ENCODE measurements at regions not wholly inside any gene's neighbourhood (a gene's known extent, or its start where the extent isn't known, plus 50 kb on each side); places are given as distances from the start of the nearest gene placed in this dataset.

DNA sequence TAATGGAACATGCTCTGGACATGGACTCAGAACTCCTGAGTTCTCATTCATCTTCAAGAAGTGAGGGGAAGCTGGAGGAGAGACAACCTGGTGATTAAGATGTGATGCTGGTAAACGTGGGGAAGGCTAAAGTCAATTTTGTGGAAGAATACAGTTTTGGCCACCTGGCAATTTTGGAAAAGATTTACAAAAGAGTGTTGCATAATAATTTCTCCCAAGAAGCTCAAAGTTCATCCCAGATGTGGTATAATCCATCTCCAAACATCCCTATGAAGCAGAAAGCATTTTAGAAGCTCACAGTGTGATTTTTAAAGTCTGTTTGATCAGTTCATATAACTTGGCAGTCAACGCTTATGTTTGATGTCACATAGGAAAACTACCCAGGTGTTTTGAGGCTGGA is 208.7 kb downstream of the LMX1A start:
- no peak overlapping the region for H3K4me3 ChIP-seq (ENCODE audit: low read depth, low read length)
- TF ChIP-seq, protein P1, sequence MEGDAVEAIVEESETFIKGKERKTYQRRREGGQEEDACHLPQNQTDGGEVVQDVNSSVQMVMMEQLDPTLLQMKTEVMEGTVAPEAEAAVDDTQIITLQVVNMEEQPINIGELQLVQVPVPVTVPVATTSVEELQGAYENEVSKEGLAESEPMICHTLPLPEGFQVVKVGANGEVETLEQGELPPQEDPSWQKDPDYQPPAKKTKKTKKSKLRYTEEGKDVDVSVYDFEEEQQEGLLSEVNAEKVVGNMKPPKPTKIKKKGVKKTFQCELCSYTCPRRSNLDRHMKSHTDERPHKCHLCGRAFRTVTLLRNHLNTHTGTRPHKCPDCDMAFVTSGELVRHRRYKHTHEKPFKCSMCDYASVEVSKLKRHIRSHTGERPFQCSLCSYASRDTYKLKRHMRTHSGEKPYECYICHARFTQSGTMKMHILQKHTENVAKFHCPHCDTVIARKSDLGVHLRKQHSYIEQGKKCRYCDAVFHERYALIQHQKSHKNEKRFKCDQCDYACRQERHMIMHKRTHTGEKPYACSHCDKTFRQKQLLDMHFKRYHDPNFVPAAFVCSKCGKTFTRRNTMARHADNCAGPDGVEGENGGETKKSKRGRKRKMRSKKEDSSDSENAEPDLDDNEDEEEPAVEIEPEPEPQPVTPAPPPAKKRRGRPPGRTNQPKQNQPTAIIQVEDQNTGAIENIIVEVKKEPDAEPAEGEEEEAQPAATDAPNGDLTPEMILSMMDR (IDR thresholded peaks at IDR 0.05; ENCODE audit: low read depth, low read length) = no peak

DNA sequence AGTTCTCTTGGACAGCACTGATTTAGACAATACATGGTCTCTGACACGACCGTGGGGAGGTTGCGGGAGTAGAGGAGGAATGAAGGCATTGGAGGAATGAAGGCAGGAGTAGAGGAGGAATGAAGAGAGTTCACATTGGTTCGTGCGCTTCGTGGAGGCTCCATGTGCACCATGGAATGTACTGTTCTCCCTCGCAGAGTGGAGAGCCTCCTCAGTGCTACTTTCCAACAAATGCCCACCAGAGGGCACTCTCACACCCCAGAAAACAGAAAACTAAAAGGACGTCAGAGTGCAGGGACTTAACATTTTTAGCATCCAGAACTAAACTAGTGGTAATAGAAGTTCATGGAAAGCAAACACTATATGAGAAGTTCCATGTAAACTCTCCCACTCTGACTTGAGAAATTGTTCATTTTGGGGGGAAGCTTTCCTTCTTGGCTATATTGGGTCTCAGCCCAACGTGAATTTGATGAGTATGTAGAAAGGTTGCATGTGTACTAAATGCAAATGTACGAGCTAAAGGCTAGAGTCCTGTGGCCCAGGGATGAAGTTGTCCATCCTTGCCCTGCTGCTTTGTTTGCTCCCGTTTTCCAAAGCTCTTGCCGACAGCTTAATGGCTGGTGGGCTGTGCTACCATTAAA is 211.6 kb downstream of the LMX1A start:
- TF ChIP-seq, protein P1 (IDR thresholded peaks at IDR 0.05; ENCODE audit: low read depth, low read length) = peak; percentile 37

DNA sequence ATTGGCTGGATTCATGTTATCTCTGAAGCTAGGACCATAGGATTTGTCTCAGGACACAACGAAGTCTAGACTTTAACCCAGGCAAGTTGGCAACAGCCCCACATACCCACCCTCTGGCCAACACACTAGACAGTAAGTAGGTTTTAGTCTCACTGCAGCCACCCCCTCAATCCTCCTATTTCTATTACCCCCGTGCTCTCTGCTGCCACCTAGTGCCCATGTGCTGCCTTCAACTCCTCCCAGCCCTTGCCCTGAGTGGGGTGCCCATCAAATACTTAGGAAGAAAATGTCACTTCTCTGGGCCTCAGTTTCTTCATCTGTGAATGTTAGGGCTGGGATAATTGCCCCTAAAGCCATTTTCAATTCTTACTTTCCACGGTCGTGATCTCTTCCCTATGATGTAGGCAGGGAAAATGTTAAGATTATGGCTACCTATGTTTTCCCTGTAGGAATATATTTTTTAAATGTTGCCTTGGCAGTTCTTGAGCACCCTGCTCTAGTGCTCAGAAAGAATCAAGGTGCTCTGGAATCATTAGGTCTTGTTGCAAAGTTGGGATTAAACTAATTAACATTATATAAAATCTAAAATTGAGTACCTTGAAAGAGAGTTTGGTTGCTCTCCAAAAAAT is 213.0 kb downstream of the LMX1A start:
- H3K4me3 ChIP-seq (ENCODE audit: low read depth, low read length) = no peak overlapping the region
- TF ChIP-seq, protein P1 (IDR thresholded peaks at IDR 0.05; ENCODE audit: low read depth, low read length) = peak; percentile 37; the same call in 1 of the 2 replicates

More for the DNA sequence above, 211.6 kb downstream of the LMX1A start:
- H3K4me3 ChIP-seq (ENCODE audit: low read depth, low read length) = no peak overlapping the region

DNA sequence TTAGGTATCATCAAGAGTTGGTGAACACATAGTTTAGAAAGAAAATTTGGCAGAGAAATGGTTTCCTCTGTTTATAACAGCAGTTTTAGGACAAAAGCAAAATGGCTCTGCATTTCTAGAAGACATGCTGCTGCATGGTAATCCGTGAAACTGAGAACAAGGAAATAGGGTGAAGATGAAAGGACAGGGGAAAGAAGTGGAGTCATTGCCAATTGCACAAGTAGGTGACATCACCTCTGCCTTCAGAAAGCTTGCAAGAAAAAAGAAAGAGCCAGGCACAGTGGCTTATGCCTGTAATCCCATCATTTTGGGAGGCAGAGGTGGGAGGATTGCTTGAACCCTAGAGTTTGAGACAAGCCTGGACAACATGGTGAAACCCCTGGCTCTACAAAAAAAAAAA is 217.6 kb downstream of the LMX1A start:
- no peak overlapping the region for H3K4me3 ChIP-seq (ENCODE audit: low read depth, low read length)
- TF ChIP-seq, protein P1 (IDR thresholded peaks at IDR 0.05; ENCODE audit: low read depth, low read length) = no peak

DNA sequence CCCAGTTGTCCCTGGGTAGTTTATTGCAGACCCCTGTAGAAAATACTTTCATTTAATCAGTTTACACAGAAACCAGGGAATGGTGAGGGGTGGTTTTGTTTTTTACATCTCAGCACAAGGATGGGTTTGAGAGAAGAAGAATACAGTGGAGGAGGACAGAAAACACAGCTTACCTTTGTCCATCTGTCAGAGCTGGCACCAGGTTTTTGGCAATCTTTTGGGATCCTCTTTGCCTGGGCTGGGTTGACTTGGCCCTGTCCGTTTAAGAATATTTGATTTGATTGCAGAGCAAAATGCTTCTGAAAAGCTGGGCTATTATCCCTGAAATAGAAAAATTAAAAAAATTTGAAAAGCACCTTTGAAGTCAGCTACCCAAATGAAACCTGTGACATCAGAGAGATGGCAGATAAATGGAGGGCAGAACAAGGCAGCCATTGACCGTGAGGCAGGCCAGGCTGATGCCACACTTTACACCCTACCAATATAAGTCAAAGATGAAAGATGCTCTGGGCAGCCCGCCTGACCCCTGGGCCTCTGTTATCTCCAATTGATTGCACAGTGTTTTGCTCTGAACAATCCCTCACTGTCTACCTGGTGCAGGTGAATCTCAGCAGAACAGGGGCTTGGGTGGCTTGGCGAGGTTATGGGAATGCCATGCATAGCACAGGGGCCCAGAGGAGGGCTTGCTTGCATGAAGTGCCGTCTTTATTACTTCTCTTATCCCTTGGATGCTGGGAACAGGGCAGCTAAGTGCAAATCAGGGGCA is 218.8 kb downstream of the LMX1A start:
- TF ChIP-seq, protein P1 (IDR thresholded peaks at IDR 0.05; ENCODE audit: low read depth, low read length) = no peak

DNA sequence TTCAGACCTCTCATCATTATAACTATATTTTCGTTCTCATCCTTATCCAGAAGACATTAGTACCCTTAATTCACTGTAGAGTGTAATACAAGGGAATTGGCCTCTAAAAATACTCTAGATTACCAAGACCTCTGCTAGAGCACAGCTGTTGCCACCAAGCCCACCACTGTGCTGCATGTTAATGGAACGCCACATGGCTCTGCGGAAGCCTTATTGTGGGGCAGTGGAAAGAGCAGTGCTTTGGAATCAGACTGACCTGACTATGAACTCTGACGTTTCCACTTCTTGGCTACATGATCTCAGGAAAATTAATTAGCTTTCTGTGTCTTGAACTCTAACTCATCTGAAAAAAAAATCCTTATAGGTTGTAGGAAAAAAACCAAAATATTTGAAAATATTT is 222.1 kb downstream of the LMX1A start:
- H3K4me3 ChIP-seq (ENCODE audit: low read depth, low read length) = no peak overlapping the region
- TF ChIP-seq, protein P1 (IDR thresholded peaks at IDR 0.05; ENCODE audit: low read depth, low read length) = no peak

More for the DNA sequence above, 218.8 kb downstream of the LMX1A start:
- no peak overlapping the region for H3K4me3 ChIP-seq (ENCODE audit: low read depth, low read length)

Data from WI38 (cell line).